HepG2 (cell line): ENCODE measurements at regions not wholly inside any gene's neighbourhood (a gene's known extent, or its start where the extent isn't known, plus 50 kb on each side); places are given as distances from the start of the nearest gene placed in this dataset.

Experiments used
- AGO2 ChIP-seq: fragments of 200-400 bp; formaldehyde crosslinking; optimal IDR thresholded peaks from 2 replicates; pipeline ENCODE3; 2017; ENCODE audit warnings: mild to moderate bottlenecking, low read depth, low read length, moderate library complexity
- CSRNP1 ChIP-seq: sonication (generic); formaldehyde crosslinking; IDR thresholded peaks from 2 replicates; pipeline ENCODE4 v1.8.1; 2023; ENCODE audit warnings: mild to moderate bottlenecking, missing genetic modification reagents
- FLYWCH1 ChIP-seq: sonication (generic); formaldehyde crosslinking; IDR thresholded peaks from 2 replicates; pipeline ENCODE4 v1.8.1; 2023; ENCODE audit warnings: mild to moderate bottlenecking, missing genetic modification reagents
- FOSL1 ChIP-seq: sonication (generic); formaldehyde crosslinking; IDR thresholded peaks from 2 replicates; pipeline ENCODE4 v1.9.0; 2021; ENCODE audit warnings: missing genetic modification reagents, borderline replicate concordance
- FOXA3 ChIP-seq: IDR thresholded peaks from 2 replicates; pipeline ENCODE4 v1.6.1; 2016; ENCODE audit warnings: missing genetic modification reagents, missing compliant biosample characterization
- MED13 ChIP-seq: sonication (generic); formaldehyde crosslinking; IDR thresholded peaks from 2 replicates; pipeline ENCODE4 v1.5.0; 2020; ENCODE audit warnings: missing genetic modification reagents
- NCOA1 ChIP-seq: sonication (generic); formaldehyde crosslinking; IDR thresholded peaks from 2 replicates; pipeline ENCODE4 v1.9.0; 2021; ENCODE audit warnings: missing genetic modification reagents
- RBFOX2 ChIP-seq: fragments of 200-400 bp; formaldehyde crosslinking; IDR thresholded peaks from 2 replicates; pipeline ENCODE4 v1.6.1; 2017; ENCODE audit warnings: low read depth, mild to moderate bottlenecking, low read length
- SOX13 ChIP-seq, 3 experiments: fragments of 450-650 bp in 1 of 3; sonication (generic) in 1 of 3; formaldehyde crosslinking in 1 of 3; IDR thresholded peaks in 2 of 3; conservative IDR thresholded peaks in 1 of 3; 2 replicates each; pipeline versions ENCODE4 v1.5.0 to v1.6.1; 2016 to 2020; ENCODE audit warnings: antibody characterized with exemption in 1 of 3, mild to moderate bottlenecking in 1 of 3, missing compliant biosample characterization in 1 of 3, missing genetic modification reagents in 1 of 3, moderate library complexity in 1 of 3
- STAT6 ChIP-seq: sonication (generic); formaldehyde crosslinking; IDR thresholded peaks from 2 replicates; pipeline ENCODE4 v1.4.0; 2020; ENCODE audit warnings: missing genetic modification reagents, mild to moderate bottlenecking, borderline replicate concordance
- ZNF382 ChIP-seq: sonication (generic); formaldehyde crosslinking; IDR thresholded peaks from 2 replicates; pipeline ENCODE4 v1.5.0; 2020; ENCODE audit warnings: missing genetic modification reagents, mild to moderate bottlenecking, borderline replicate concordance
- ZNF609 ChIP-seq: sonication (generic); formaldehyde crosslinking; IDR thresholded peaks from 2 replicates; pipeline ENCODE4 v1.4.0; 2020; ENCODE audit warnings: mild to moderate bottlenecking, missing genetic modification reagents, borderline replicate concordance
- ZNF614 ChIP-seq: IDR thresholded peaks from 2 replicates; pipeline ENCODE4 v1.6.1; 2018; ENCODE audit warnings: missing biosample characterization, missing genetic modification reagents, inconsistent platforms, borderline replicate concordance

GRCh38 chr6:137793805-137794515 is 73.1 kb upstream of the TNFAIP3 start (continued):
- no peak for TF ChIP-seq ZNF609
- TF ChIP-seq NCOA1 = no peak
- TF ChIP-seq FOXA3 (CRISPR knock-in tag) = no peak; the same call in 1 of the 2 replicates
- TF ChIP-seq AGO2 = no peak
- TF ChIP-seq MED13 (CRISPR knock-in tag) = no peak
- no peak for TF ChIP-seq ZNF382 (CRISPR knock-in tag)
- no peak for TF ChIP-seq CSRNP1
- TF ChIP-seq SOX13 (IDR thresholded peaks at IDR 0.05) = 0 out of 2 replicates have a peak, but pooled peaks have one; percentile 5
- peak in 1 of 2 experiments; percentile 51; a peak in 2 of 4 replicates for TF ChIP-seq SOX13 (CRISPR knock-in tag; conservative IDR thresholded peaks at IDR 0.05 in 1 of 2, IDR thresholded peaks at IDR 0.05 in 1 of 2)
- TF ChIP-seq RBFOX2 = no peak; the same call in 1 of the 2 replicates
- peak; percentile 11; the same call in 1 of the 2 replicates for TF ChIP-seq ZNF614 (CRISPR knock-in tag)
- TF ChIP-seq STAT6 (CRISPR knock-in tag) = no peak
- TF ChIP-seq FOSL1 (CRISPR knock-in tag) = no peak
- no peak for TF ChIP-seq FLYWCH1 (CRISPR knock-in tag)
